K562 (cell line): ENCODE measurements at regions not wholly inside any gene's neighbourhood (a gene's known extent, or its start where the extent isn't known, plus 50 kb on each side); places are given as distances from the start of the nearest gene placed in this dataset.

ENCODE experiments used
- ATAC-seq: fragments of 200-7000 bp; cut with Tn5 transposase; 3 replicates; pipeline ENCODE4 v1.9.1; 2020; ENCODE audit warnings: moderate library complexity
- BruUV-seq: library from RNA; stranded (reverse); fragments of 400-500 nt; replicated peaks from 2 replicates; lab custom pipeline; 2021; lab: Mats Ljungman, UMichigan
- CTCF ChIA-PET: fragments of 300-600 bp; formaldehyde crosslinking; extraction: SDS; loops from one replicate; lab custom pipeline; 2021; ENCODE audit warnings: low intra/inter-chr PET ratio; lab: Yijun Ruan, JAX
- POLR2A ChIA-PET: fragments of 300-600, 350-650 bp; sonication (Branson Sonifier 250); formaldehyde crosslinking; extraction: SDS; loops from one replicate; lab custom pipeline; 2021; ENCODE audit warnings: antibody characterized with exemption, inconsistent platforms; lab: Yijun Ruan, JAX
- DNase-seq, 4 experiments: peaks; one replicate each; pipeline versions ENCODE4 v3.0.0 to v3.0.0-alpha.2; 2011 to 2018; ENCODE audit warnings: low spot score in 3 of 4, mixed read lengths in 3 of 4; ENCODE audit errors: extremely low read depth in 1 of 4
- FAIRE-seq: peaks from 2 replicates; lab custom pipeline; 2011; peaks lifted over from hg19 to GRCh38; lab: Jason Lieb, UNC
- H2AFZ ChIP-seq: 2 replicates; pipeline ENCODE4 v1.6.0; 2011; ENCODE audit warnings: low read depth, low read length, control low read depth, inconsistent platforms
- H3K27ac ChIP-seq: fragments of 200-600 bp; 3 replicates; pipeline ENCODE4 v1.8.0; 2011; ENCODE audit warnings: low read depth, mild to moderate bottlenecking, control low read depth, inconsistent platforms, low read length, moderate library complexity, mixed read lengths; ENCODE audit errors: extremely low read depth
- H3K27me3 ChIP-seq, 2 experiments: fragments of 300-600 bp in 1 of 2; 2 replicates in 1 of 2; 3 replicates in 1 of 2; pipeline versions ENCODE4 v1.6.0 to v1.8.0; 2011; ENCODE audit warnings: inconsistent platforms in 2 of 2, low read length in 2 of 2, mild to moderate bottlenecking in 1 of 2, mixed read lengths in 1 of 2, moderate library complexity in 1 of 2; ENCODE audit not compliant: control insufficient read depth in 2 of 2, insufficient read depth in 2 of 2
- H3K36me3 ChIP-seq: fragments of 300-600 bp; 3 replicates; pipeline ENCODE4 v1.8.0; 2011; ENCODE audit warnings: mild to moderate bottlenecking, low read length, inconsistent platforms; ENCODE audit not compliant: control insufficient read depth, insufficient read depth
- H3K4me1 ChIP-seq, 2 experiments: fragments of 200-600 bp in 1 of 2; replicated peaks in 1 of 2; 2 replicates in 1 of 2; 3 replicates in 1 of 2; pipeline versions ENCODE4 v1.5.1 to v1.8.0; 2011; ENCODE audit warnings: inconsistent platforms in 2 of 2, low read length in 2 of 2, mild to moderate bottlenecking in 1 of 2, mixed read lengths in 1 of 2, moderate library complexity in 1 of 2; ENCODE audit not compliant: control insufficient read depth in 2 of 2, insufficient read depth in 2 of 2
- H3K4me2 ChIP-seq: 2 replicates; pipeline ENCODE4 v1.6.1; 2011; ENCODE audit warnings: low read length, control low read depth, inconsistent platforms, mixed read lengths; ENCODE audit not compliant: insufficient read depth
- H3K4me3 ChIP-seq: fragments of 200-600 bp; sonication (generic), shearing (Covaris generic); 2 replicates; pipeline ENCODE4 v1.5.1; 2016; ENCODE audit warnings: control low read depth, inconsistent platforms
- H3K79me2 ChIP-seq: fragments of 200-600 bp; 3 replicates; pipeline ENCODE4 v1.8.0; 2011; ENCODE audit warnings: low read length, inconsistent platforms; ENCODE audit not compliant: control insufficient read depth, insufficient read depth
- H3K9ac ChIP-seq, 2 experiments: 2 replicates each; pipeline versions ENCODE4 v1.6.0 to v1.6.1; 2011; ENCODE audit warnings: low read depth in 2 of 2, low read length in 2 of 2, control low read depth in 1 of 2, inconsistent platforms in 1 of 2, mild to moderate bottlenecking in 1 of 2, mixed read lengths in 1 of 2; ENCODE audit not compliant: insufficient read depth in 1 of 2
- H3K9me1 ChIP-seq: one replicate; pipeline ENCODE4 v1.6.0; 2011; ENCODE audit warnings: inconsistent platforms, mild to moderate bottlenecking, low read length, moderate library complexity; ENCODE audit not compliant: control insufficient read depth, insufficient read depth
- H3K9me3 ChIP-seq: replicated peaks from 2 replicates; pipeline ENCODE4 v1.5.1; 2011; ENCODE audit warnings: low read depth, low read length, inconsistent platforms; ENCODE audit not compliant: control insufficient read depth, insufficient read depth
- H4K20me1 ChIP-seq: replicated peaks from 2 replicates; pipeline ENCODE4 v1.6.1; 2011; ENCODE audit warnings: low read length, inconsistent platforms, mixed read lengths; ENCODE audit not compliant: control insufficient read depth, insufficient read depth
- ARHGAP35 ChIP-seq: fragments of 450-650 bp; IDR thresholded peaks from 2 replicates; pipeline ENCODE4 v1.6.1; 2018; ENCODE audit not compliant: partially characterized antibody
- ASH1L ChIP-seq: fragments of 450-650 bp; IDR thresholded peaks from 2 replicates; pipeline ENCODE4 v1.6.1; 2018; ENCODE audit warnings: borderline replicate concordance, mild to moderate bottlenecking, low read depth; ENCODE audit not compliant: partially characterized antibody
- MXI1 ChIP-seq: IDR thresholded peaks from 2 replicates; pipeline ENCODE4 v1.6.1; 2011; ENCODE audit warnings: low read depth, mild to moderate bottlenecking, improper control_type of control experiment, low read length
- POLR2AphosphoS2 ChIP-seq: IDR thresholded peaks from 2 replicates; pipeline ENCODE4 v1.6.1; 2012; ENCODE audit warnings: low read length, improper control_type of control experiment
- RB1 ChIP-seq: fragments of 450-650 bp; IDR thresholded peaks from 2 replicates; pipeline ENCODE4 v1.6.1; 2017; ENCODE audit warnings: low read depth, mild to moderate bottlenecking
- SMAD1 ChIP-seq: fragments of 150-350 bp; IDR thresholded peaks from 2 replicates; pipeline ENCODE4 v1.6.1; 2014; ENCODE audit warnings: low read length, low read depth; ENCODE audit not compliant: partially characterized antibody
- SMARCB1 ChIP-seq: IDR thresholded peaks from 2 replicates; pipeline ENCODE4 v1.6.1; 2011; ENCODE audit warnings: improper control_type of control experiment, low read depth; ENCODE audit not compliant: insufficient read length
- TGIF2 ChIP-seq: sonication (generic); formaldehyde crosslinking; IDR thresholded peaks from 2 replicates; pipeline ENCODE4 v1.8.1; 2022; ENCODE audit warnings: mild to moderate bottlenecking, missing genetic modification reagents, moderate library complexity
- ZNF12 ChIP-seq: sonication (generic); formaldehyde crosslinking; IDR thresholded peaks from 2 replicates; pipeline ENCODE4 v1.4.0; 2020; ENCODE audit warnings: mild to moderate bottlenecking, missing genetic modification reagents
- ZNF76 ChIP-seq: fragments of 250-450 bp; sonication (Bioruptor Pico); IDR thresholded peaks from 2 replicates; pipeline ENCODE4 v1.4.0; 2020; ENCODE audit warnings: mild to moderate bottlenecking, moderate library complexity, borderline replicate concordance
- WGBS: fragments of 100-300 bp; shearing (Covaris generic); methylation state at CpG from one replicate; pipeline ENCODE4 v1.1.6; 2016; ENCODE audit warnings: low coverage, mixed read lengths; ENCODE audit not compliant: insufficient coverage; ENCODE audit errors: missing lambda C conversion rate; 5-methylcytosine and 5-hydroxymethylcytosine counted together
- in situ Hi-C: fragments of 300-500 bp; cut with MboI; formaldehyde crosslinking; loops from 4 replicates; pipeline ENCODE4 v1.15.0; 2018; ENCODE audit warnings: inconsistent platforms, mixed read lengths
- intact Hi-C: fragments of 100-400 bp; cut with micrococcal nuclease; formaldehyde crosslinking; loops from 2 replicates; pipeline ENCODE4 v1.14.2; 2022
- TF ChIP-seq, protein P1 (sequence below): fragments of 200-800 bp; sonication (Bioruptor generic); IDR thresholded peaks from 2 replicates; pipeline ENCODE4 v1.6.1; 2017; ENCODE audit warnings: missing genetic modification characterization, missing compliant biosample characterization
- TF ChIP-seq, protein P2 (sequence below), 2 experiments: fragments of 250-450 bp in 1 of 2; fragments of 450-650 bp in 1 of 2; sonication (Bioruptor Pico) in 1 of 2; IDR thresholded peaks; 2 replicates each; pipeline versions ENCODE4 v1.6.1 to v1.8.0; 2016 to 2021; ENCODE audit warnings: mild to moderate bottlenecking in 2 of 2, moderate library complexity in 2 of 2, missing compliant biosample characterization in 1 of 2, missing genetic modification characterization in 1 of 2
- TF ChIP-seq, protein P3 (sequence below): fragments of 450-650 bp; IDR thresholded peaks from 2 replicates; pipeline ENCODE4 v1.6.1; 2016

DNA sequence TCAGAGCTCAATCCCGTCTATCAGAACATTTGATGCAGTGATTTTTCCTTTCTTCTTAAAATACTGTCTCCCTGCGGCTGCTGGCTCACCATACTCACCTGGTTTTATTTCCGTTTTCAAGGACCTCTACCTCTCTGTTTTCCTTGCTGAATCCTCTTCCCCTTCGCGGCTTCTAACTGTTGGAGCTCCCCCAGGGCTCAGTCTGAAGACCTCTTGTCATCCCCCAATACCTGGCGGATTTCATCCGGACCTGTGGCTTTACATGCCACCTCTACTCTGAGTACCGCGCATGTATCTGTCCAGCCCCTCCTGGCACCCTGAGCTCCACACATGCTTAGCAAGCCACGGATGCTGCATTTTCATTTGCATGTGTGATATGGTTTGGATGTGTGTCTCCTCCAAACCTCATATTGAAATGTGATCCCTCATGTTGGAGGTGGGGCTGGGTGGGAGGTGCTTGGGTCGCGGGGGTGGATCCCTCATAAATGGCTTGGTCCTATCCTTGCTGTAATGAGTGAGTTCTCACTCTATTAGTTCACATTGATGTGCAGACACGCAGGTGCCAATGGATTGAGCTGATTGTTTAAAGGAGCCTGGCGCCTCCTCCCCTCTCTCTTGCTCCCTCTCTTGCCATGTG, 106.2 kb upstream of the LSM14A start:
- TF ChIP-seq SMARCB1 (no peak), MXI1 (no peak), ZNF76 (CRISPR knock-in tag) (no peak), RB1 (no peak), ARHGAP35 (no peak), SMAD1 (no peak), ZNF12 (CRISPR knock-in tag) (no peak), ASH1L (no peak), TGIF2 (CRISPR knock-in tag) (no peak), POLR2AphosphoS2 (no peak)
- TF ChIP-seq, protein P1, sequence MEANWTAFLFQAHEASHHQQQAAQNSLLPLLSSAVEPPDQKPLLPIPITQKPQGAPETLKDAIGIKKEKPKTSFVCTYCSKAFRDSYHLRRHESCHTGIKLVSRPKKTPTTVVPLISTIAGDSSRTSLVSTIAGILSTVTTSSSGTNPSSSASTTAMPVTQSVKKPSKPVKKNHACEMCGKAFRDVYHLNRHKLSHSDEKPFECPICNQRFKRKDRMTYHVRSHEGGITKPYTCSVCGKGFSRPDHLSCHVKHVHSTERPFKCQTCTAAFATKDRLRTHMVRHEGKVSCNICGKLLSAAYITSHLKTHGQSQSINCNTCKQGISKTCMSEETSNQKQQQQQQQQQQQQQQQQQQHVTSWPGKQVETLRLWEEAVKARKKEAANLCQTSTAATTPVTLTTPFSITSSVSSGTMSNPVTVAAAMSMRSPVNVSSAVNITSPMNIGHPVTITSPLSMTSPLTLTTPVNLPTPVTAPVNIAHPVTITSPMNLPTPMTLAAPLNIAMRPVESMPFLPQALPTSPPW (CRISPR knock-in tag), result no peak
- TF ChIP-seq, protein P2, sequence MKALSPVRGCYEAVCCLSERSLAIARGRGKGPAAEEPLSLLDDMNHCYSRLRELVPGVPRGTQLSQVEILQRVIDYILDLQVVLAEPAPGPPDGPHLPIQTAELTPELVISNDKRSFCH (CRISPR knock-in tag; IDR thresholded peaks at IDR 0.05), result no peak
- TF ChIP-seq, protein P2 (tag; IDR thresholded peaks at IDR 0.05), result no peak
- TF ChIP-seq, protein P3, sequence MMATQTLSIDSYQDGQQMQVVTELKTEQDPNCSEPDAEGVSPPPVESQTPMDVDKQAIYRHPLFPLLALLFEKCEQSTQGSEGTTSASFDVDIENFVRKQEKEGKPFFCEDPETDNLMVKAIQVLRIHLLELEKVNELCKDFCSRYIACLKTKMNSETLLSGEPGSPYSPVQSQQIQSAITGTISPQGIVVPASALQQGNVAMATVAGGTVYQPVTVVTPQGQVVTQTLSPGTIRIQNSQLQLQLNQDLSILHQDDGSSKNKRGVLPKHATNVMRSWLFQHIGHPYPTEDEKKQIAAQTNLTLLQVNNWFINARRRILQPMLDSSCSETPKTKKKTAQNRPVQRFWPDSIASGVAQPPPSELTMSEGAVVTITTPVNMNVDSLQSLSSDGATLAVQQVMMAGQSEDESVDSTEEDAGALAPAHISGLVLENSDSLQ, result no peak
- POLR2A ChIA-PET, result interaction anchor here (1.0 to 2.4 kb wide), 2 partner anchors 14 to 17 kb away, joined by 3 to 10 read pairs; no protein-coding TSS in a partner anchor
- WGBS, result 10% methylated on average over 14 of the region's 14 CpGs
- Histone ChIP-seq H3K9ac (no peak overlapping the region), H3K9me1 (no peaks in the 10 kb centered on the region), H3K36me3 (no peaks in the 10 kb centered on the region), H3K4me2 (no peak overlapping the region), H3K9me3 (no peaks in the 10 kb centered on the region), H3K4me1 (no peaks in the 10 kb centered on the region), H3K27me3 (peaks cover 6 to 30% of the 10 kb centered on the region in 2 experiments; a peak in 3 of 5 replicates), H4K20me1 (peaks cover 3% of the 10 kb centered on the region; the same call in 1 of the 2 replicates), H3K4me3 (no peak overlapping the region), H3K79me2 (no peaks in the 10 kb centered on the region), H3K27ac (no peak overlapping the region), H2AFZ (no peak overlapping the region)
- no TSS peak for BruUV-seq
- FAIRE-seq (no peak), ATAC-seq (peak; percentile 56), DNase-seq (peak in 1 of 4 experiments; percentile 11)
- in situ Hi-C loops, result no loop called here
- CTCF ChIA-PET, result no interaction called here
- intact Hi-C loops, result no loop called here
